H1 (cell line): ENCODE measurements at regions not wholly inside any gene's neighbourhood (a gene's known extent, or its start where the extent isn't known, plus 50 kb on each side); places are given as distances from the start of the nearest gene placed in this dataset.

Experiments
- CTBP2 ChIP-seq: IDR thresholded peaks from 2 replicates; pipeline ENCODE4 v1.7.0; 2011; ENCODE audit warnings: borderline replicate concordance, mild to moderate bottlenecking, moderate library complexity, mixed read lengths, low read length; ENCODE audit not compliant: insufficient read depth, insufficient read length
- EGR1 ChIP-seq: IDR thresholded peaks from 2 replicates; pipeline ENCODE4 v1.6.1; 2011; ENCODE audit warnings: low read depth, low read length, borderline replicate concordance
- FOSL1 ChIP-seq: IDR thresholded peaks from 2 replicates; pipeline ENCODE4 v1.6.1; 2011; ENCODE audit warnings: mild to moderate bottlenecking, low read depth, low read length, moderate library complexity; ENCODE audit not compliant: insufficient read depth
- HDAC2 ChIP-seq, 2 experiments: fragments of 300-600 bp in 1 of 2; sonication (generic) in 1 of 2; IDR thresholded peaks; 2 replicates each; pipeline ENCODE4 v1.6.1; 2011 to 2012; ENCODE audit warnings: low read depth in 2 of 2, low read length in 2 of 2, mild to moderate bottlenecking in 2 of 2, moderate library complexity in 2 of 2, borderline replicate concordance in 1 of 2, inconsistent platforms in 1 of 2
- SUZ12 ChIP-seq: fragments of 200-600 bp; sonication (generic); IDR thresholded peaks from 2 replicates; pipeline ENCODE4 v1.6.1; 2012; ENCODE audit warnings: mild to moderate bottlenecking, inconsistent platforms, low read length, moderate library complexity, mixed read lengths
- TAF1 ChIP-seq: IDR thresholded peaks from 2 replicates; pipeline ENCODE4 v1.6.1; 2011; ENCODE audit warnings: mild to moderate bottlenecking, low read depth, low read length

- TF ChIP-seq CTBP2: no peak
- TF ChIP-seq HDAC2 (IDR thresholded peaks at IDR 0.05; ENCODE audit: borderline replicate concordance in 1 of 2, low read depth in 2 of 2, low read length in 2 of 2): no peak
- no peak for TF ChIP-seq FOSL1
- TF ChIP-seq SUZ12: no peak
- no peak for TF ChIP-seq EGR1
- no peak for TF ChIP-seq TAF1
- TF ChIP-seq, all 59 proteins: peak for 0
Measured at GRCh38 chr17:33709881-33710280, 416.8 kb upstream of the ASIC2 start (continued).
